ENCODE measurements at regions not wholly inside any gene's neighbourhood (a gene's known extent, or its start where the extent isn't known, plus 50 kb on each side); places are given as distances from the start of the nearest gene placed in this dataset.

DNA sequence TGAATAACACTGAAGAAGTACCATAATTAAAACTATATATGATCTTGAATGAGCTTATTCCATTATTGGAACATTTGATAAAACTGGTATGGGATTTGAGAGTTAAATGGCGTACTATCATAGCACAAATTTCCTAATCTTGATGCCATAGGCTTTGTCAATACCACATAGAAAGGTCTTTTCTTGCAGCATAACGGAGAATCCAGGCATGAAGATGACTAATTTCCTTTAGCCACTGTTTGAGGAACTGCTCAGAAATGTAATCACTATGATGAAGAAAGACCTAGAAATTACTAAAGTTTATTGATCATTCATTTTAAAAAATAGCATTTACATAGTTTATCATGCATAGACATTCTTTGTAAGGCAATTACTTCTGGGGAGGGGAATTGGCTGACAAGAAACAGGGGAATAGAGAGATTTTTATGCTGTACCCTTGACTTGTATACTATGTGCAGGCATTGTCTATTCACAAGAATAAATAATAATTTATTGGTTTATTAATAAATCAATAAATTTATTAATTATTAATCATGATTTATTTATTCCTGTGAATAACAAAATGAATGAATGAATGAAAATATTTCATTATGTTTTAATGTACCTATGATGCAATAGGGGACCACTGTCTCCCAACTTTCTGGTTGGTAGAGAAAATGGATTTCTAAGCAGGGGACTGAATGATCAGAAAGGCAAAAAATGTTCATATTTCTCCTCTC is 2676.6 kb downstream of the PCDH9 start:
- intact Hi-C loops (cut with DNase I, micrococcal nuclease), result no loop called here
- no peak for DNase-seq
- no peaks in the 10 kb centered on the region for H3K36me3 ChIP-seq (ENCODE audit: low read depth)
- no peaks in the 10 kb centered on the region for H3K4me1 ChIP-seq (ENCODE audit: low read depth)
- no peak overlapping the region for H3K4me3 ChIP-seq
- ATAC-seq, result no peak
- TF ChIP-seq, protein P1, sequence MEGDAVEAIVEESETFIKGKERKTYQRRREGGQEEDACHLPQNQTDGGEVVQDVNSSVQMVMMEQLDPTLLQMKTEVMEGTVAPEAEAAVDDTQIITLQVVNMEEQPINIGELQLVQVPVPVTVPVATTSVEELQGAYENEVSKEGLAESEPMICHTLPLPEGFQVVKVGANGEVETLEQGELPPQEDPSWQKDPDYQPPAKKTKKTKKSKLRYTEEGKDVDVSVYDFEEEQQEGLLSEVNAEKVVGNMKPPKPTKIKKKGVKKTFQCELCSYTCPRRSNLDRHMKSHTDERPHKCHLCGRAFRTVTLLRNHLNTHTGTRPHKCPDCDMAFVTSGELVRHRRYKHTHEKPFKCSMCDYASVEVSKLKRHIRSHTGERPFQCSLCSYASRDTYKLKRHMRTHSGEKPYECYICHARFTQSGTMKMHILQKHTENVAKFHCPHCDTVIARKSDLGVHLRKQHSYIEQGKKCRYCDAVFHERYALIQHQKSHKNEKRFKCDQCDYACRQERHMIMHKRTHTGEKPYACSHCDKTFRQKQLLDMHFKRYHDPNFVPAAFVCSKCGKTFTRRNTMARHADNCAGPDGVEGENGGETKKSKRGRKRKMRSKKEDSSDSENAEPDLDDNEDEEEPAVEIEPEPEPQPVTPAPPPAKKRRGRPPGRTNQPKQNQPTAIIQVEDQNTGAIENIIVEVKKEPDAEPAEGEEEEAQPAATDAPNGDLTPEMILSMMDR (IDR thresholded peaks at IDR 0.05), result no peak
- peaks cover 38% of the 10 kb centered on the region for H3K9me3 ChIP-seq

DNA sequence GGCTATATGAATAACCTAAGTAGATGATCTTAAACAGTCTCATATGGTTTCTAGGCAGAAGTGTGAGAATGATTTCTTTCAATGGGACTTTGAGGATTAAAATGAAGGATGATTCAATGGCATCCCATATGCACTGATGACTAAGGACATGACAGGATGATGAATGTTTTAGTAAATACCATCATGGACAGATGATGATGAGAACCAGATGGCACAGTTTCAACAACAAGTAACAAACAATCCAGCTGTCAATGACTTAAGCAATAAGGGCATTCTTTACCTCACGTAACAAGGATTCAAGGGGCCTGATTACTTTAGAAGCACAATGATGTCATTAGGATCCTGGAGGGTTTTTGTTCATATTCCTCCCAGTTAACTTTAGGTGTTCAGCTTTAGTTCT is 2678.4 kb downstream of the PCDH9 start:
- ATAC-seq (no peak), DNase-seq (no peak)
- H3K4me3 ChIP-seq, result no peak overlapping the region
- H3K9me3 ChIP-seq, result peaks cover 28% of the 10 kb centered on the region
- H3K36me3 ChIP-seq (ENCODE audit: low read depth), result no peaks in the 10 kb centered on the region
- intact Hi-C loops (cut with DNase I, micrococcal nuclease), result no loop called here
- TF ChIP-seq, protein P1 (IDR thresholded peaks at IDR 0.05), result no peak
- no peaks in the 10 kb centered on the region for H3K4me1 ChIP-seq (ENCODE audit: low read depth)

DNA sequence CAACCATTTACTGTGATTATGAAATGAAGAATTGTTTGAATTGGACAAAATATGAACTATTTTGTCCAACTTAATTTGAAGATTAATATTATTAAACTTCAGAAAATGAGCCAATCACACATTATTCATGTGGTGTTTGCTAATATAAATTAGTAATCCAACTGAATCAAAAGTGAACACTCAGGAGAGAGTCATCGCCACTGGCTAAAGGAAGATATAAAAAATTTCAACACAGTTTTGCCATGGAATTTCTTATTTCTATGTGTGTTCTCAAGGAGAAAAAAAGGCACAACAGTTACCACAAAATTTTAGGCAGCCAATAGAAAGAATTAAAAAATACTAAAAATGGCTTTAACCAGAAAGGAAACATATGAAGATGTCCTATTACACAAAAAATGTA is 2683.8 kb downstream of the PCDH9 start:
- intact Hi-C loops (cut with DNase I, micrococcal nuclease), result no loop called here
- Histone ChIP-seq H3K4me1 (ENCODE audit: low read depth) (no peaks in the 10 kb centered on the region), H3K36me3 (ENCODE audit: low read depth) (no peaks in the 10 kb centered on the region), H3K9me3 (peaks cover 17% of the 10 kb centered on the region), H3K4me3 (no peak overlapping the region)
- TF ChIP-seq, protein P1 (IDR thresholded peaks at IDR 0.05), result no peak
- ATAC-seq (no peak), DNase-seq (no peak)

DNA sequence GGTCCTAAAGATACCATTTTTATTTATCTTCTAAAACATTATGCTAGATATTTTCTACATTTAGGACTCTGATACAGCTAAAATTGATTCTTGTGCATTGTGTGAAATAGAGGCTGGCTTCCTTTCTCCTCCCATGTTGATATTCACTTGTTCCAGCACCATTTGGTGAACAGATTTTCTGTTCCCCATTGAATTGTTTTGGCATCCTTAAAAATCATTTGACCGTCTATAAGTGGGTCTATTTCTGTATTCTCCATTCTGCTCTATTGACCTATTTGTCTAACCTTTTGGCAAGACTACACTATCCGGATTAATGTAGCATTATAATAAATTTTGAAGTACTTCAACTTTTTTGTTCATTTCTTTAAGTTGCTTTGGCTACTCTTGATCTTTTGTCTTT is 2689.2 kb downstream of the PCDH9 start:
- H3K36me3 ChIP-seq (ENCODE audit: low read depth), result no peaks in the 10 kb centered on the region
- DNase-seq, result no peak
- no peak for ATAC-seq
- no peaks in the 10 kb centered on the region for H3K4me1 ChIP-seq (ENCODE audit: low read depth)
- intact Hi-C loops (cut with DNase I, micrococcal nuclease), result no loop called here
- H3K4me3 ChIP-seq, result no peak overlapping the region
- H3K9me3 ChIP-seq, result peaks cover 9% of the 10 kb centered on the region
- TF ChIP-seq, protein P1 (IDR thresholded peaks at IDR 0.05), result no peak

DNA sequence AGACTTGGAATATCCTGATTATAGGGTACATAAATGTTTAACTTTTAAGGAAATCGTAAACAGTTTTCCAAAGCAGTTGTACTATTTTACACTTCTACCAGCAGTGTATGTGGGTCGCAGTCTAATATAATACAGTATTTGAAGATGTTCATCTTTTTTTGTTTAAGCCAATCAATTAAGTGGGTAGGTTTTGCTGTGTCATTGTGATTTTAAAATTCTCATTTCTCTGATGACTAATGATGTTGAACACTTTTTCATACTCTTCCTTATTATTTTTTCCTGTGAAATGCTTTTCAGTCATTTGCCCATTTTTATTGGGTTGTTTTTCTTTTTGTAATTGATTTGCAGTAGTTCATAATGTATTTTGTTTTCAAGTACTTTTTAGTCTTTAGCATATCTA is 2689.7 kb downstream of the PCDH9 start:
- Histone ChIP-seq H3K4me1 (ENCODE audit: low read depth) (no peaks in the 10 kb centered on the region), H3K4me3 (no peak overlapping the region), H3K9me3 (peaks cover 9% of the 10 kb centered on the region), H3K36me3 (ENCODE audit: low read depth) (no peaks in the 10 kb centered on the region)
- intact Hi-C loops (cut with DNase I, micrococcal nuclease), result no loop called here
- TF ChIP-seq, protein P1 (IDR thresholded peaks at IDR 0.05), result no peak
- ATAC-seq, result no peak
- DNase-seq, result no peak

DNA sequence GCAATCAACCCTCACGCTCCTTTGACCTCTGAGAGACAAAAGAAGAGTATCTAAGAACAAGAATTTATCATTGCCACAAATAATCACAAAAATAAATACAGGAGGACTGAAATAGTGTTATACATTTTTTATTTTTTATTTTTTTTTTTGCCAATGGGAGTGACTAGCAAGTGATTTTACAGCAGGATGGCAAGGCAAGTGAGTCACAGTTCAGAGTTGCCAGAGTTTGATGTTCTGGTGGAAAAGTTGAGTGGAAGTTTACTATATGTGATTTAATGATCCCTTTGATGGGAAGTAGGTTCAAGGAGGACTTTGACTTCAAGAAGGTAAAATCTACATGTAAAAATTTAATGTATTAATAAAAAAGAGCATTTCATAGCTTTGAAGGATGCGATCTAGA is 2691.4 kb downstream of the PCDH9 start:
- H3K36me3 ChIP-seq (ENCODE audit: low read depth), result no peaks in the 10 kb centered on the region
- no peaks in the 10 kb centered on the region for H3K4me1 ChIP-seq (ENCODE audit: low read depth)
- peaks cover 9% of the 10 kb centered on the region for H3K9me3 ChIP-seq
- intact Hi-C loops (cut with DNase I, micrococcal nuclease), result no loop called here
- TF ChIP-seq, protein P1 (IDR thresholded peaks at IDR 0.05), result no peak
- no peak for ATAC-seq
- no peak for DNase-seq
- H3K4me3 ChIP-seq, result no peak overlapping the region

All from mucosa of descending colon (tissue), 3 donors.